ENCODE measurements at regions not wholly inside any gene's neighbourhood (a gene's known extent, or its start where the extent isn't known, plus 50 kb on each side); places are given as distances from the start of the nearest gene placed in this dataset.
"Not testable (repeated sequence)": the region's sequence is repeated elsewhere in the genome, so short reads cannot be mapped to it uniquely, and the experiment has no call there.

- not testable (repeated sequence) for DNase-seq (ENCODE audit: low spot score)
Measured at GRCh38 chrX:141520750-141521149, 63.8 kb downstream of the SPANXA1 start.

GRCh38 chrX:141475788-141476187 lies 108.8 kb downstream of the SPANXA1 start:
- not testable (repeated sequence) for DNase-seq (ENCODE audit: low spot score)

- peak; percentile 19 for DNase-seq (ENCODE audit: low spot score)
Measured at GRCh38 chrX:141469469-141469868, 115.1 kb downstream of the SPANXA1 start.

GRCh38 chrX:141468940-141469339 lies 115.6 kb downstream of the SPANXA1 start:
- peak; percentile 59 for DNase-seq (ENCODE audit: low spot score)

GRCh38 chrX:141467442-141467841 lies 117.1 kb downstream of the SPANXA1 start:
- DNase-seq (ENCODE audit: low spot score) = no peak

- no peak for DNase-seq (ENCODE audit: low spot score)
Measured at GRCh38 chrX:141455103-141455502, 129.4 kb downstream of the SPANXA1 start.

GRCh38 chrX:141443922-141444321 lies 140.6 kb downstream of the SPANXA1 start:
- DNase-seq (ENCODE audit: low spot score) = no peak

- DNase-seq (ENCODE audit: low spot score) = no peak
Measured at GRCh38 chrX:141439651-141440050, 144.9 kb downstream of the SPANXA1 start.

GRCh38 chrX:141415889-141416288 lies 168.6 kb downstream of the SPANXA1 start:
- no peak for DNase-seq (ENCODE audit: low spot score)

- peak; percentile 81 for DNase-seq (ENCODE audit: low spot score)
Measured at GRCh38 chrX:141405853-141406492, 163.7 kb upstream of the SPANXC start.

GRCh38 chrX:141405486-141405852 lies 163.2 kb upstream of the SPANXC start:
- DNase-seq (ENCODE audit: low spot score) = peak; percentile 54

GRCh38 chrX:141402897-141403610 lies 160.7 kb upstream of the SPANXC start:
- no peak for DNase-seq (ENCODE audit: low spot score)

- DNase-seq (ENCODE audit: low spot score) = no peak
Measured at GRCh38 chrX:141396536-141396935, 154.2 kb upstream of the SPANXC start.

- DNase-seq (ENCODE audit: low spot score) = no peak
Measured at GRCh38 chrX:141375011-141375760, 132.9 kb upstream of the SPANXC start.

- no peak for DNase-seq (ENCODE audit: low spot score)
Measured at GRCh38 chrX:141341743-141342142, 99.4 kb upstream of the SPANXC start.

- peak; percentile 34 for DNase-seq (ENCODE audit: low spot score)
Measured at GRCh38 chrX:141341341-141341740, 99.0 kb upstream of the SPANXC start.

GRCh38 chrX:141320801-141321200 lies 78.5 kb upstream of the SPANXC start:
- peak; percentile 26 for DNase-seq (ENCODE audit: low spot score)

GRCh38 chrX:141314441-141314840 lies 72.1 kb upstream of the SPANXC start:
- no peak for DNase-seq (ENCODE audit: low spot score)

- no peak for DNase-seq (ENCODE audit: low spot score)
Measured at GRCh38 chrX:141301017-141301416, 58.7 kb upstream of the SPANXC start.

All from kidney tubule cell (primary cell).